Astrocyte (in vitro differentiated cells and primary cell): ENCODE measurements at regions not wholly inside any gene's neighbourhood (a gene's known extent, or its start where the extent isn't known, plus 50 kb on each side); places are given as distances from the start of the nearest gene placed in this dataset.

Source experiments
- CTCF ChIP-seq: IDR thresholded peaks from 2 replicates; pipeline ENCODE4 v1.5.1; 2011; ENCODE audit warnings: low read depth, mild to moderate bottlenecking, inconsistent platforms, low read length, moderate library complexity; ENCODE audit not compliant: insufficient read depth
- EZH2 ChIP-seq: IDR thresholded peaks from 2 replicates; pipeline ENCODE4 v1.6.1; 2012; ENCODE audit warnings: mild to moderate bottlenecking, low read length, inconsistent platforms; ENCODE audit not compliant: insufficient read depth

DNA sequence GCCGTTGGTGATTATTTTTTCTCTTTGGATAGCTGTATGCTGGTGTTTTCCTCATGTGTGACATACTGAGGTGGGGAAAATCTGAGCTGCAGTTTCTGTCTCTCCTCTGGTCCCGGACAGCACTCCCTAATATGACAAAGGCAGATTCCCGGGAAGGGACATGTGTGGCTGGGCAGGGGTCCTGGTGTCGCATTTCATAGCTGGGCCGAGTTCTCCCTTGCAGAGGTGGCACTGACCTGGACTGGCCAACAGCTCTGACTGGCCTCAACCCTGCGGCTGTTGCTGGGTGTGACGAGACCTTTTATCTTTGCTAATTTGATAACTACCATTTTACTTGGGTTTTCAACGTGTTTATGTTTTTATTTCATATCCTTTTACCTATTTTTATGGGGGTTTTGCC, 248.6 kb upstream of the TCERG1L start:
- no peak for TF ChIP-seq CTCF
- no peak for TF ChIP-seq EZH2
